GM12878 (cell line): ENCODE measurements at regions not wholly inside any gene's neighbourhood (a gene's known extent, or its start where the extent isn't known, plus 50 kb on each side); places are given as distances from the start of the nearest gene placed in this dataset.

Experiments used
- ATAC-seq: fragments of 200-7000 bp; cut with Tn5 transposase; 3 replicates; pipeline ENCODE4 v1.9.1; 2020; ENCODE audit warnings: mild to moderate bottlenecking, moderate library complexity
- BruUV-seq: library from RNA; stranded (reverse); fragments of 400-500 nt; replicated peaks from 2 replicates; lab custom pipeline; 2021; lab: Mats Ljungman, UMichigan
- CTCF ChIA-PET: fragments of 300-600 bp; sonication (Branson Sonifier 250); formaldehyde crosslinking; extraction: SDS; loops from one replicate; lab custom pipeline; 2021; ENCODE audit warnings: inconsistent platforms; lab: Yijun Ruan, JAX
- POLR2A ChIA-PET: fragments of 350-600 bp; formaldehyde crosslinking; extraction: SDS; loops from one replicate; lab custom pipeline; 2021; ENCODE audit warnings: inconsistent platforms; lab: Charles Lee
- RAD21 ChIA-PET: fragments of 300-600 bp; sonication (Branson Sonifier 250); formaldehyde crosslinking; loops from one replicate; lab custom pipeline; 2023; ENCODE audit warnings: antibody characterized with exemption; ENCODE audit not compliant: unreplicated experiment; lab: Charles Lee
- SMC1A ChIA-PET: fragments of 300-600 bp; sonication (Branson Sonifier 250); formaldehyde crosslinking; loops from one replicate; lab custom pipeline; 2023; ENCODE audit not compliant: unreplicated experiment, uncharacterized antibody; lab: Charles Lee
- DNase-seq: peaks from one replicate; pipeline ENCODE4 v3.0.0-alpha.2; 2011; ENCODE audit warnings: low read depth, low spot score
- FAIRE-seq: peaks from 3 replicates; lab custom pipeline; 2011; peaks lifted over from hg19 to GRCh38; lab: Jason Lieb, UNC
- H2AFZ ChIP-seq: 2 replicates; pipeline ENCODE4 v1.6.0; 2011; ENCODE audit warnings: low read depth, low read length, control low read depth; ENCODE audit not compliant: control insufficient read depth
- H3K27ac ChIP-seq: 2 replicates; pipeline ENCODE4 v1.5.1; 2011; ENCODE audit warnings: control low read depth; ENCODE audit not compliant: control insufficient read depth, insufficient read depth
- H3K27me3 ChIP-seq, 2 experiments: replicated peaks in 1 of 2; 2 replicates each; pipeline versions ENCODE4 v1.6.0 to v1.6.1; 2011; ENCODE audit warnings: low read length in 1 of 2; ENCODE audit not compliant: control insufficient read depth in 2 of 2, insufficient read depth in 2 of 2
- H3K36me3 ChIP-seq, 2 experiments: 2 replicates each; pipeline ENCODE4 v1.5.1; 2011; ENCODE audit warnings: low read length in 1 of 2; ENCODE audit not compliant: control insufficient read depth in 2 of 2, insufficient read depth in 2 of 2
- H3K4me1 ChIP-seq: 2 replicates; pipeline ENCODE4 v1.6.1; 2011; ENCODE audit warnings: mild to moderate bottlenecking, low read length, moderate library complexity, mixed read lengths; ENCODE audit not compliant: control insufficient read depth, insufficient read depth
- H3K4me2 ChIP-seq: 2 replicates; pipeline ENCODE4 v1.6.0; 2011; ENCODE audit warnings: control low read depth; ENCODE audit not compliant: control insufficient read depth, insufficient read depth
- H3K4me3 ChIP-seq: fragments of 200-600 bp; sonication (generic); 2 replicates; pipeline ENCODE4 v1.5.1; 2016
- H3K79me2 ChIP-seq: 2 replicates; pipeline ENCODE4 v1.6.0; 2011; ENCODE audit warnings: low read length; ENCODE audit not compliant: control insufficient read depth, insufficient read depth
- H3K9ac ChIP-seq: 2 replicates; pipeline ENCODE4 v1.8.0; 2011; ENCODE audit warnings: low read length, control low read depth, mixed read lengths; ENCODE audit not compliant: control insufficient read depth, insufficient read depth
- H3K9me3 ChIP-seq: replicated peaks from 3 replicates; pipeline ENCODE4 v1.5.1; 2011; ENCODE audit warnings: mild to moderate bottlenecking, low read length; ENCODE audit not compliant: control insufficient read depth, insufficient read depth
- H4K20me1 ChIP-seq: 2 replicates; pipeline ENCODE4 v1.6.0; 2011; ENCODE audit not compliant: control insufficient read depth, insufficient read depth
- E2F4 ChIP-seq: IDR thresholded peaks from 2 replicates; pipeline ENCODE4 v1.6.1; 2012; ENCODE audit warnings: low read depth, low read length, improper control_type of control experiment
- EGR1 ChIP-seq, 2 experiments: IDR thresholded peaks; 1 replicate in 1 of 2; 2 replicates in 1 of 2; pipeline ENCODE4 v1.6.1; 2011 to 2012; ENCODE audit warnings: low read depth in 2 of 2, low read length in 2 of 2, borderline replicate concordance in 1 of 2, mild to moderate bottlenecking in 1 of 2, moderate library complexity in 1 of 2
- NFYB ChIP-seq: IDR thresholded peaks from 2 replicates; pipeline ENCODE4 v1.6.1; 2011; ENCODE audit warnings: low read depth, mild to moderate bottlenecking, low read length, improper control_type of control experiment, moderate library complexity; ENCODE audit not compliant: insufficient read depth
- POLR2AphosphoS5 ChIP-seq: IDR thresholded peaks from 2 replicates; pipeline ENCODE4 v1.6.1; 2011; ENCODE audit warnings: mild to moderate bottlenecking, low read length, inconsistent platforms
- RELB ChIP-seq: fragments of 450-650 bp; IDR thresholded peaks from 2 replicates; pipeline ENCODE4 v1.6.1; 2017; ENCODE audit warnings: low read depth, mild to moderate bottlenecking, moderate library complexity
- SREBF1 ChIP-seq: IDR thresholded peaks from 2 replicates; pipeline ENCODE4 v1.6.1; 2012; ENCODE audit warnings: mild to moderate bottlenecking, low read length
- STAT1 ChIP-seq: fragments of 450-650 bp; conservative IDR thresholded peaks from 2 replicates; pipeline ENCODE4 v1.6.1; 2014; ENCODE audit warnings: antibody characterized with exemption, mild to moderate bottlenecking
- SUPT20H ChIP-seq: IDR thresholded peaks from 2 replicates; pipeline ENCODE4 v1.6.1; 2011; ENCODE audit warnings: low read depth, mild to moderate bottlenecking, low read length, moderate library complexity, borderline replicate concordance; ENCODE audit not compliant: control insufficient read depth
- WRNIP1 ChIP-seq: IDR thresholded peaks from 2 replicates; pipeline ENCODE4 v1.6.1; 2011; ENCODE audit warnings: low read depth, low read length, improper control_type of control experiment, borderline replicate concordance
- ZNF207 ChIP-seq: fragments of 450-650 bp; IDR thresholded peaks from 2 replicates; pipeline ENCODE4 v1.6.1; 2014; ENCODE audit warnings: antibody characterized with exemption, mild to moderate bottlenecking, borderline replicate concordance
- WGBS: methylation state at CpG from one replicate; pipeline ENCODE4 v1.1.6; 2016; ENCODE audit warnings: low lambda C conversion rate; ENCODE audit not compliant: insufficient replicate concordance, insufficient coverage; ENCODE audit errors: missing lambda C conversion rate; 5-methylcytosine and 5-hydroxymethylcytosine counted together
- in situ Hi-C: fragments of 300-500 bp; cut with MboI; formaldehyde crosslinking; loops from 9 replicates; pipeline ENCODE4 v1.14.3; 2018; ENCODE audit warnings: mixed read lengths
- intact Hi-C: fragments of 100-400 bp; cut with micrococcal nuclease; formaldehyde crosslinking; loops from one replicate; pipeline ENCODE4 v1.14.2; 2022; ENCODE audit not compliant: unreplicated experiment
- TF ChIP-seq, protein P1 (sequence below): fragments of 450-650 bp; IDR thresholded peaks from 2 replicates; pipeline ENCODE4 v1.6.1; 2017; ENCODE audit warnings: mild to moderate bottlenecking
- TF ChIP-seq, protein P2 (sequence below): IDR thresholded peaks from 2 replicates; pipeline ENCODE4 v1.6.1; 2011; ENCODE audit warnings: mild to moderate bottlenecking, low read depth, low read length, moderate library complexity; ENCODE audit not compliant: insufficient replicate concordance

DNA sequence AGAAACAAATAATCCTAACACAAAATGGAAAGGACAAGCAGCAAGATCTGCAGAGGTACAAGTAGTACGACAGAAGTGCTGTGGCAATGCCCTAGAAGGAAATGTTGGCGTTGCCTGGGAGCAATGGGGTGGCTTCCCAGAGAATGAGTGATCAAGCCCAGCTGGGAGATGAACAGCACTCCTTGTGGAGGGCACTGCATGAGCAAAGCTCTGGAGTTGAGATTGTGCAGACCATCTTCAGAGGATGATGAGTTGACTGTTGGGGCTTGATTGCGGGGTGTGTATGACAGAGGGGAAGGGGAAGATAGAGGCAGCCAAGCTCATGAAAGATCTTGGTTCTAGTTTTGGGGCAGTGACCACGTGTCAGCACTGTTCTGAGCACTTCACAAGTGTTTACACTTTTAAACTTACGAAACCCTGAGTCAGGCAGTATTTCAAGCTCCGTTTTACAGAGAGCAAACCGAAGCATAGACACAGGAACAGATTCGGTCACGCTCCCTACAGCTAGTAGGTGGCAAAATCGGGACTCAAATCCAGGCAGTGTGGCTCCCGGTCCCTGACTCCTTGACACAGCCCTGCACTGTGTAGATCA is 127.2 kb upstream of the LHX5 start:
- DNase-seq: no peak
- H2AFZ ChIP-seq: no peak overlapping the region
- H3K27me3 ChIP-seq: no peaks in the 10 kb centered on the region
- no peak overlapping the region for H3K4me3 ChIP-seq
- POLR2A ChIA-PET: no interaction called here
- intact Hi-C loops (no loop called here), in situ Hi-C loops (no loop called here)
- no peak for FAIRE-seq
- RAD21 ChIA-PET: no interaction called here
- 20% methylated on average over 11 of the region's 11 CpGs for WGBS
- no peaks in the 10 kb centered on the region for H3K36me3 ChIP-seq
- H3K4me1 ChIP-seq: no peaks in the 10 kb centered on the region
- no peak overlapping the region for H3K27ac ChIP-seq
- SMC1A ChIA-PET: no interaction called here
- H3K4me2 ChIP-seq: no peak overlapping the region
- ATAC-seq: no peak
- no peak overlapping the region for H3K9ac ChIP-seq
- H4K20me1 ChIP-seq: no peaks in the 10 kb centered on the region
- BruUV-seq: no TSS peak
- TF ChIP-seq, protein P1, sequence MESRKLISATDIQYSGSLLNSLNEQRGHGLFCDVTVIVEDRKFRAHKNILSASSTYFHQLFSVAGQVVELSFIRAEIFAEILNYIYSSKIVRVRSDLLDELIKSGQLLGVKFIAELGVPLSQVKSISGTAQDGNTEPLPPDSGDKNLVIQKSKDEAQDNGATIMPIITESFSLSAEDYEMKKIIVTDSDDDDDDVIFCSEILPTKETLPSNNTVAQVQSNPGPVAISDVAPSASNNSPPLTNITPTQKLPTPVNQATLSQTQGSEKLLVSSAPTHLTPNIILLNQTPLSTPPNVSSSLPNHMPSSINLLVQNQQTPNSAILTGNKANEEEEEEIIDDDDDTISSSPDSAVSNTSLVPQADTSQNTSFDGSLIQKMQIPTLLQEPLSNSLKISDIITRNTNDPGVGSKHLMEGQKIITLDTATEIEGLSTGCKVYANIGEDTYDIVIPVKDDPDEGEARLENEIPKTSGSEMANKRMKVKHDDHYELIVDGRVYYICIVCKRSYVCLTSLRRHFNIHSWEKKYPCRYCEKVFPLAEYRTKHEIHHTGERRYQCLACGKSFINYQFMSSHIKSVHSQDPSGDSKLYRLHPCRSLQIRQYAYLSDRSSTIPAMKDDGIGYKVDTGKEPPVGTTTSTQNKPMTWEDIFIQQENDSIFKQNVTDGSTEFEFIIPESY: no peak
- TF ChIP-seq EGR1 (IDR thresholded peaks at IDR 0.05; ENCODE audit: borderline replicate concordance in 1 of 2, low read depth in 2 of 2, low read length in 2 of 2) (no peak), POLR2AphosphoS5 (no peak), RELB (no peak), SUPT20H (no peak), E2F4 (no peak), SREBF1 (no peak), WRNIP1 (no peak), NFYB (no peak), STAT1 (no peak), ZNF207 (no peak)
- TF ChIP-seq, protein P2, sequence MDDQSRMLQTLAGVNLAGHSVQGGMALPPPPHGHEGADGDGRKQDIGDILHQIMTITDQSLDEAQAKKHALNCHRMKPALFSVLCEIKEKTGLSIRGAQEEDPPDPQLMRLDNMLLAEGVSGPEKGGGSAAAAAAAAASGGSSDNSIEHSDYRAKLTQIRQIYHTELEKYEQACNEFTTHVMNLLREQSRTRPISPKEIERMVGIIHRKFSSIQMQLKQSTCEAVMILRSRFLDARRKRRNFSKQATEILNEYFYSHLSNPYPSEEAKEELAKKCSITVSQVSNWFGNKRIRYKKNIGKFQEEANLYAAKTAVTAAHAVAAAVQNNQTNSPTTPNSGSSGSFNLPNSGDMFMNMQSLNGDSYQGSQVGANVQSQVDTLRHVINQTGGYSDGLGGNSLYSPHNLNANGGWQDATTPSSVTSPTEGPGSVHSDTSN: no peak
- H3K79me2 ChIP-seq: no peaks in the 10 kb centered on the region
- CTCF ChIA-PET: no interaction called here
- H3K9me3 ChIP-seq: no peaks in the 10 kb centered on the region
